ENCODE measurements at regions not wholly inside any gene's neighbourhood (a gene's known extent, or its start where the extent isn't known, plus 50 kb on each side); places are given as distances from the start of the nearest gene placed in this dataset.

- no peaks in the 10 kb centered on the region for H3K9me3 Mint-ChIP-seq
- no peaks in the 10 kb centered on the region for H3K36me3 Mint-ChIP-seq (ENCODE audit: low read depth)
- TF ChIP-seq, protein P1, sequence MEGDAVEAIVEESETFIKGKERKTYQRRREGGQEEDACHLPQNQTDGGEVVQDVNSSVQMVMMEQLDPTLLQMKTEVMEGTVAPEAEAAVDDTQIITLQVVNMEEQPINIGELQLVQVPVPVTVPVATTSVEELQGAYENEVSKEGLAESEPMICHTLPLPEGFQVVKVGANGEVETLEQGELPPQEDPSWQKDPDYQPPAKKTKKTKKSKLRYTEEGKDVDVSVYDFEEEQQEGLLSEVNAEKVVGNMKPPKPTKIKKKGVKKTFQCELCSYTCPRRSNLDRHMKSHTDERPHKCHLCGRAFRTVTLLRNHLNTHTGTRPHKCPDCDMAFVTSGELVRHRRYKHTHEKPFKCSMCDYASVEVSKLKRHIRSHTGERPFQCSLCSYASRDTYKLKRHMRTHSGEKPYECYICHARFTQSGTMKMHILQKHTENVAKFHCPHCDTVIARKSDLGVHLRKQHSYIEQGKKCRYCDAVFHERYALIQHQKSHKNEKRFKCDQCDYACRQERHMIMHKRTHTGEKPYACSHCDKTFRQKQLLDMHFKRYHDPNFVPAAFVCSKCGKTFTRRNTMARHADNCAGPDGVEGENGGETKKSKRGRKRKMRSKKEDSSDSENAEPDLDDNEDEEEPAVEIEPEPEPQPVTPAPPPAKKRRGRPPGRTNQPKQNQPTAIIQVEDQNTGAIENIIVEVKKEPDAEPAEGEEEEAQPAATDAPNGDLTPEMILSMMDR (IDR thresholded peaks at IDR 0.05) = no peak
- H3K4me3 Mint-ChIP-seq = no peak overlapping the region
- no peaks in the 10 kb centered on the region for H3K27me3 Mint-ChIP-seq (ENCODE audit: low read depth, poor library complexity)
- H3K4me1 Mint-ChIP-seq = no peaks in the 10 kb centered on the region
- no peak for DNase-seq
- no peak overlapping the region for H3K27ac Mint-ChIP-seq
Measured at GRCh38 chr4:164357957-164358356, 396.0 kb upstream of the SMIM31 start.

GRCh38 chr4:164358400-164358799, 395.5 kb upstream of the SMIM31 start:
- Mint-ChIP-seq H3K9me3 (no peaks in the 10 kb centered on the region), H3K27ac (no peak overlapping the region), H3K4me3 (no peak overlapping the region), H3K4me1 (no peaks in the 10 kb centered on the region), H3K27me3 (ENCODE audit: low read depth, poor library complexity) (no peaks in the 10 kb centered on the region), H3K36me3 (ENCODE audit: low read depth) (no peaks in the 10 kb centered on the region)
- no peak for DNase-seq
- TF ChIP-seq, protein P1 (IDR thresholded peaks at IDR 0.05) = no peak

DNA sequence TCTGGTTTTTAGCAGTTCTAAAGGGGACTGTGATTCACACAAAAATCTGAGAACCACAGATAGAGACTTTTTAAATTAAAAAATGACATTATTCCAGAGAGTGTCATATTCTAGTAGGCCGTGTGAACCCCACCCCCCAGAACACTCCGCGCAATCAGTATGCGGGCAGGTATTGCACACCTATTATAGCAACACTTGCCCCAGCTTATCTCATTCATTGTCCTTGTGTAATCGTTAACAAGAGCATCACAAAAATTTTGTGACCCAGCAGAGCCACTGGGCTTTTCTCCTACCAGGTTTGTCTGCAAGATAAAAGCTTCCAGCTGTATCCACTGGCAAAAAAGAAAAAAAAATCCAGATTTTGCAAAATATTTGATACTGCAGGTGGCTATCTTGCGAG, 394.1 kb upstream of the SMIM31 start:
- DNase-seq = no peak
- no peak overlapping the region for H3K27ac Mint-ChIP-seq
- no peaks in the 10 kb centered on the region for H3K36me3 Mint-ChIP-seq (ENCODE audit: low read depth)
- H3K9me3 Mint-ChIP-seq = no peaks in the 10 kb centered on the region
- H3K4me1 Mint-ChIP-seq = no peaks in the 10 kb centered on the region
- H3K27me3 Mint-ChIP-seq (ENCODE audit: low read depth, poor library complexity) = peaks cover 5% of the 10 kb centered on the region
- no peak overlapping the region for H3K4me3 Mint-ChIP-seq
- TF ChIP-seq, protein P1 (IDR thresholded peaks at IDR 0.05) = no peak

GRCh38 chr4:164368894-164369293, 385.0 kb upstream of the SMIM31 start:
- H3K27ac Mint-ChIP-seq = no peak overlapping the region
- H3K4me1 Mint-ChIP-seq = no peaks in the 10 kb centered on the region

GRCh38 chr4:164373021-164373420, 380.9 kb upstream of the SMIM31 start:
- Mint-ChIP-seq H3K27me3 (ENCODE audit: low read depth, poor library complexity) (peaks cover 15% of the 10 kb centered on the region), H3K4me3 (no peak overlapping the region), H3K36me3 (ENCODE audit: low read depth) (no peaks in the 10 kb centered on the region), H3K4me1 (no peaks in the 10 kb centered on the region), H3K9me3 (no peaks in the 10 kb centered on the region), H3K27ac (no peak overlapping the region)
- no peak for DNase-seq
- TF ChIP-seq, protein P1 (IDR thresholded peaks at IDR 0.05) = no peak

More at GRCh38 chr4:164368894-164369293, 385.0 kb upstream of the SMIM31 start:
- Mint-ChIP-seq H3K9me3 (no peaks in the 10 kb centered on the region), H3K27me3 (ENCODE audit: low read depth, poor library complexity) (peaks cover 5% of the 10 kb centered on the region), H3K4me3 (no peak overlapping the region), H3K36me3 (ENCODE audit: low read depth) (no peaks in the 10 kb centered on the region)
- DNase-seq = no peak
- TF ChIP-seq, protein P1 (IDR thresholded peaks at IDR 0.05) = no peak

DNA sequence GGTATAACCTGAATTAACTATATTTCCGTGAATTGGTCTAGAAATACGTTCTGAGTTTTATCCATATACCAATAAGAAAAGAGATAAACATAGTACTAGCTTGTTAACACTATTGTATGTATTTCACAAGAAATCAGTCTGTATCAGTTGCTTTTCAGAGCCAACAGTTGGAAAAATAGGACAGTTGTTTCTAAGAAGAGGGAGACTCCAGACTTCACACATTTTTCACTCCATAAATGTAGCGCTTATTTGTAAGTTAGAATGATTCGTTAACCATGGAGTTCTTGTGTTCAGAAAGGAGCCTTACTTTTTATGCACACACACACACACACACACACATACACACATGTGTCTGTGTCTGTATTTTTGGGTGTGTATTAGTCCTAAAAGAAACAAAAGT, 376.7 kb upstream of the SMIM31 start:
- H3K9me3 Mint-ChIP-seq = no peaks in the 10 kb centered on the region
- peaks cover 51% of the 10 kb centered on the region for H3K27me3 Mint-ChIP-seq (ENCODE audit: low read depth, poor library complexity)
- no peaks in the 10 kb centered on the region for H3K36me3 Mint-ChIP-seq (ENCODE audit: low read depth)
- DNase-seq = no peak
- no peaks in the 10 kb centered on the region for H3K4me1 Mint-ChIP-seq
- TF ChIP-seq, protein P1 (IDR thresholded peaks at IDR 0.05) = no peak
- no peak overlapping the region for H3K27ac Mint-ChIP-seq
- no peak overlapping the region for H3K4me3 Mint-ChIP-seq

Data from nephron progenitor cell (in vitro differentiated cells).